Kidney (tissue), 13 donors: ENCODE measurements at regions not wholly inside any gene's neighbourhood (a gene's known extent, or its start where the extent isn't known, plus 50 kb on each side); places are given as distances from the start of the nearest gene placed in this dataset.

Experiments
- DNase-seq, 5 donors: peaks; one replicate each; pipeline ENCODE4 v3.0.0-alpha.2; 2013 to 2020
- FAIRE-seq: peaks from 2 replicates; lab custom pipeline; 2012; peaks lifted over from hg19 to GRCh38; lab: Jason Lieb, UNC
- H3K27ac ChIP-seq, 2 donors: one replicate each; pipeline ENCODE4 v1.7.0; 2013; ENCODE audit warnings: low read depth in 2 of 2, low read length in 2 of 2, inconsistent platforms in 1 of 2
- H3K27me3 ChIP-seq: one replicate; pipeline ENCODE4 v1.7.1; 2013; ENCODE audit warnings: low read length, inconsistent platforms; ENCODE audit not compliant: control insufficient read depth, insufficient read depth
- H3K36me3 ChIP-seq, 3 donors: one replicate each; pipeline versions ENCODE4 v1.7.0 to v1.7.1; 2013; ENCODE audit warnings: low read length in 3 of 3, control low read depth in 1 of 3, inconsistent platforms in 1 of 3; ENCODE audit not compliant: insufficient read depth in 3 of 3, control insufficient read depth in 2 of 3
- H3K4me1 ChIP-seq, 3 donors: one replicate each; pipeline versions ENCODE4 v1.7.0 to v1.7.1; 2013; ENCODE audit warnings: low read length in 3 of 3, inconsistent platforms in 1 of 3, low read depth in 1 of 3; ENCODE audit not compliant: control insufficient read depth in 2 of 3, insufficient read depth in 2 of 3
- H3K4me3 ChIP-seq, 3 donors: one replicate each; pipeline versions ENCODE4 v1.7.0 to v1.8.1; 2013; ENCODE audit warnings: low read length in 3 of 3, control low read depth in 1 of 3, inconsistent platforms in 1 of 3
- H3K9ac ChIP-seq, 3 donors: one replicate each; pipeline versions ENCODE4 v1.7.0 to v1.7.1; 2013; ENCODE audit warnings: low read length in 3 of 3, control low read depth in 1 of 3, inconsistent platforms in 1 of 3
- H3K9me3 ChIP-seq, 3 donors: one replicate each; pipeline versions ENCODE4 v1.7.0 to v1.7.1; 2013; ENCODE audit warnings: low read length in 3 of 3, control low read depth in 1 of 3, inconsistent platforms in 1 of 3; ENCODE audit not compliant: control insufficient read depth in 2 of 3, insufficient read depth in 1 of 3
- CTCF ChIP-seq: IDR thresholded peaks from 3 replicates; pipeline ENCODE4 v1.5.1; 2012; ENCODE audit warnings: mild to moderate bottlenecking, moderate library complexity, borderline replicate concordance; ENCODE audit not compliant: insufficient read depth; ENCODE audit errors: extremely low read depth
- intact Hi-C: fragments of 100-400 bp; cut with DNase I; formaldehyde crosslinking; loops from one replicate; pipeline ENCODE4 v1.11.1; 2022
- donor health status: control.
- donor health status: control.
- donor health status: control.
- donor health status: control.
- donor health status: control.
- donor health status: DM: yes; HTN: yes; CAD: no.
- donor health status: Normal renal cell carcinoma (clear cell type).

DNA sequence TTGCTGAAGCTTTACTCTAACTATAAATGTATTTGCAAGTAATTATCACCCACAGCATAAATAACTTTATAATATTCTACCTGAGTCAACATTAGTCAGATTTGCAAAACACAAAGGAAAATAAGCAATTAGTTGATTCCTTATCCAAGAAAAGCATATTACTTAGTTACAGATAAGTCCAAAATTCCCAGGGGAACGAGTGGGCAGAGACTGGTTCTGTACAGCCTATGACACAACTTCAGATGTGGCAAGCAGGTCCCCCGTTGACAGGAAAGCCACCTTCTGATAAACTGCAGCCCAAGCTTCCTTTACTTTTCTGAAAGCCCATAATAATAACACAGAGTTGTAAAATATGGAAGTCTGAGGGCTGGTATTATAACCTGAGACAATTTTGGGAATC, 62.4 kb upstream of the NDP start:
- no peaks in the 10 kb centered on the region for H3K9me3 ChIP-seq
- H3K4me1 ChIP-seq, result no peaks in the 10 kb centered on the region
- no peaks in the 10 kb centered on the region for H3K36me3 ChIP-seq
- no peak overlapping the region for H3K9ac ChIP-seq
- TF ChIP-seq CTCF, result no peak
- intact Hi-C loops, result no loop called here
- peaks cover 4% of the 10 kb centered on the region for H3K27me3 ChIP-seq
- DNase-seq, result no peak
- FAIRE-seq, result no peak
- no peak overlapping the region for H3K4me3 ChIP-seq
- H3K27ac ChIP-seq, result no peak overlapping the region

DNA sequence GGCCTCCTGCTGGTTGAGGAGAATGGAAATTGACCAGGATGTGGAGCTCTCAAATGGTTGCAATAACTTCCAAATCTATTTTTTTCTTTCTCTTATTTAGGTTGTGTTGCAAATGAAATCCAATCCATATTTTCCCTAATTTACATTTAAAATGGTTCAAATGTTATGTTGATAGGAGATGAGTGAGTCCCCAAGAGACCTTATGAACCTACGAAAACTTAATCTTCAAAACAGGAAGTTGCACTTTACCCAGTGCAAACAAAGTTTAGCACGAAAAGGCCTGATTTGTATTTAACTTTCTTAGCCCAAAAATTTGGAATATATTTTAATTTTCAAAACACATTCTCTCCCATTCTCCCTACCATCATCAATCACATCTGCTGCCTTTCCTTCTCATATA, 59.3 kb upstream of the NDP start:
- H3K27me3 ChIP-seq, result peaks cover 4% of the 10 kb centered on the region
- DNase-seq (no peak), FAIRE-seq (no peak)
- no peaks in the 10 kb centered on the region for H3K36me3 ChIP-seq
- TF ChIP-seq CTCF, result no peak
- intact Hi-C loops, result no loop called here
- H3K9ac ChIP-seq, result no peak overlapping the region
- no peaks in the 10 kb centered on the region for H3K4me1 ChIP-seq
- H3K9me3 ChIP-seq, result no peaks in the 10 kb centered on the region
- H3K27ac ChIP-seq, result no peak overlapping the region
- H3K4me3 ChIP-seq, result no peak overlapping the region

DNA sequence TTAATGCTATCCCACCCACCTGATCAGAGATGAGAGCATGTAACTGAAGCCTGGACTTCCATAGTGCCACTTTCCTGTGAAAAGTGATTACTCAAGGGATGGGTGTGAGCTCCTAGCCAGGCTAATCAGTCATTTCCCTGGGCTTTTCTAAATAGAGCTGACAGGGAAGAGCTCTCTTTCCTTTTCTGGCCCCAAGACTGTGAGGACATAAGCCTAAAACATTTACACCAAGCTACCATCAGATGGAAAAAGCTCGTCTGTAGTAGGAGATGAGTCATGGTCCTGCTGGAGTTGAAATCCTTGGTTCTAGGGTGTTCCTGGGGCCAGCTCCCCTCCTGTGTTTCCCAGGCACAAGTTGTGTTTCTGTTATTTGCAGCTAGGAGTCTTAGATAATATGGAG, 52.4 kb upstream of the NDP start:
- intact Hi-C loops, result no loop called here
- Histone ChIP-seq H3K4me3 (no peak overlapping the region), H3K27me3 (no peaks in the 10 kb centered on the region), H3K9ac (no peak overlapping the region), H3K27ac (no peak overlapping the region), H3K4me1 (no peaks in the 10 kb centered on the region), H3K9me3 (no peaks in the 10 kb centered on the region), H3K36me3 (no peaks in the 10 kb centered on the region)
- FAIRE-seq (no peak), DNase-seq (no peak)
- no peak for TF ChIP-seq CTCF
